ENCODE measurements at regions not wholly inside any gene's neighbourhood (a gene's known extent, or its start where the extent isn't known, plus 50 kb on each side); places are given as distances from the start of the nearest gene placed in this dataset.

GRCh38 chr3:117709108-117709507, 999.5 kb downstream of the TUSC7 start:
- DNase-seq (ENCODE audit: low read depth in 2 of 2) = no peak

GRCh38 chr3:117710501-117710900, 1000.9 kb downstream of the TUSC7 start:
- DNase-seq (ENCODE audit: low read depth in 2 of 2) = no peak

GRCh38 chr3:117719316-117719926, 1009.8 kb downstream of the TUSC7 start:
- no peak for DNase-seq (ENCODE audit: low read depth in 2 of 2)

GRCh38 chr3:117721866-117722265, 1012.3 kb downstream of the TUSC7 start:
- DNase-seq (ENCODE audit: low read depth in 2 of 2) = no peak

GRCh38 chr3:117722856-117723255, 1013.3 kb downstream of the TUSC7 start:
- DNase-seq (ENCODE audit: low read depth in 2 of 2) = no peak

GRCh38 chr3:117723825-117724224, 1014.2 kb downstream of the TUSC7 start:
- DNase-seq (ENCODE audit: low read depth in 2 of 2) = no peak

GRCh38 chr3:117725314-117725713, 1015.7 kb downstream of the TUSC7 start:
- DNase-seq (ENCODE audit: low read depth in 2 of 2) = no peak

GRCh38 chr3:117726776-117727175, 1017.2 kb downstream of the TUSC7 start:
- DNase-seq (ENCODE audit: low read depth in 2 of 2) = no peak

- no peak for DNase-seq (ENCODE audit: low read depth in 2 of 2)
Measured at GRCh38 chr3:117728226-117728625, 1018.6 kb downstream of the TUSC7 start.

GRCh38 chr3:117734496-117734895, 1024.9 kb downstream of the TUSC7 start:
- no peak for DNase-seq (ENCODE audit: low read depth in 2 of 2)

GRCh38 chr3:117735481-117736101, 1026.0 kb downstream of the TUSC7 start:
- DNase-seq (ENCODE audit: low read depth in 2 of 2) = no peak

GRCh38 chr3:117736846-117737245, 1027.3 kb downstream of the TUSC7 start:
- no peak for DNase-seq (ENCODE audit: low read depth in 2 of 2)

GRCh38 chr3:117743993-117744392, 1034.4 kb downstream of the TUSC7 start:
- no peak for DNase-seq (ENCODE audit: low read depth in 2 of 2)

- no peak for DNase-seq (ENCODE audit: low read depth in 2 of 2)
Measured at GRCh38 chr3:117744935-117745334, 1035.4 kb downstream of the TUSC7 start.

GRCh38 chr3:117745516-117745915, 1035.9 kb downstream of the TUSC7 start:
- no peak for DNase-seq (ENCODE audit: low read depth in 2 of 2)

- DNase-seq (ENCODE audit: low read depth in 2 of 2) = no peak
Measured at GRCh38 chr3:117746066-117746465, 1036.5 kb downstream of the TUSC7 start.

- DNase-seq (ENCODE audit: low read depth in 2 of 2) = no peak
Measured at GRCh38 chr3:117748131-117748530, 1038.6 kb downstream of the TUSC7 start.

GRCh38 chr3:117750674-117751269, 1041.2 kb downstream of the TUSC7 start:
- DNase-seq (ENCODE audit: low read depth in 2 of 2) = no peak

GRCh38 chr3:117751651-117752050, 1042.1 kb downstream of the TUSC7 start:
- no peak for DNase-seq (ENCODE audit: low read depth in 2 of 2)

- DNase-seq (ENCODE audit: low read depth in 2 of 2) = no peak
Measured at GRCh38 chr3:117752984-117753717, 1043.6 kb downstream of the TUSC7 start.

- DNase-seq (ENCODE audit: low read depth in 2 of 2) = no peak
Measured at GRCh38 chr3:117754058-117754457, 1044.5 kb downstream of the TUSC7 start.

GRCh38 chr3:117754841-117755240, 1045.3 kb downstream of the TUSC7 start:
- no peak for DNase-seq (ENCODE audit: low read depth in 2 of 2)

GRCh38 chr3:117756563-117756962, 1047.0 kb downstream of the TUSC7 start:
- DNase-seq (ENCODE audit: low read depth in 2 of 2) = no peak
